Ovary (tissue), 7 donors: ENCODE measurements at regions not wholly inside any gene's neighbourhood (a gene's known extent, or its start where the extent isn't known, plus 50 kb on each side); places are given as distances from the start of the nearest gene placed in this dataset.

Experiments
- DNase-seq, 5 donors: peaks; one replicate each; pipeline ENCODE4 v3.0.0-alpha.2; 2019 to 2020
- H3K27ac ChIP-seq, 2 donors: fragments of 200-600 bp; one replicate each; pipeline versions ENCODE4 v1.5.1 to v1.8.0; 2019 to 2022
- H3K27me3 ChIP-seq: fragments of 200-600 bp; one replicate; pipeline ENCODE4 v1.8.0; 2022
- H3K36me3 ChIP-seq: fragments of 200-600 bp; sonication (generic); one replicate; pipeline ENCODE4 v1.5.1; 2019
- H3K4me1 ChIP-seq: one replicate; pipeline ENCODE4 v1.8.1; 2013; ENCODE audit warnings: mild to moderate bottlenecking, moderate library complexity; ENCODE audit not compliant: insufficient read depth
- H3K4me3 ChIP-seq: fragments of 200-600 bp; sonication (generic); one replicate; pipeline ENCODE4 v1.5.1; 2017
- H3K9me3 ChIP-seq, 2 donors: fragments of 200-600 bp in 1 of 2; sonication (generic) in 1 of 2; one replicate each; pipeline versions ENCODE4 v1.5.1 to v1.8.1; 2013 to 2019; ENCODE audit warnings: mild to moderate bottlenecking in 1 of 2, moderate library complexity in 1 of 2
- EP300 ChIP-seq: sonication (generic); formaldehyde crosslinking; IDR thresholded peaks from one replicate; pipeline ENCODE4 v1.6.1; 2017; ENCODE audit warnings: antibody characterized with exemption
- POLR2A ChIP-seq: fragments of 450-650 bp; IDR thresholded peaks from one replicate; pipeline ENCODE4 v1.6.1; 2017; ENCODE audit warnings: antibody characterized with exemption, mild to moderate bottlenecking, moderate library complexity
- WGBS, 3 donors: extraction: QIAGEN DNeasy Blood & Tissue Kit in 1 of 3; methylation state at CpG; one replicate each; pipeline versions ENCODE4 v1.1.5 to v1.1.7; 2013 to 2017; 5-methylcytosine and 5-hydroxymethylcytosine counted together
- intact Hi-C, 4 donors: fragments of 100-400 bp; cut with DNase I; formaldehyde crosslinking; loops; one replicate each; pipeline versions ENCODE4 v1.11.0 to v1.15.1; 2022 to 2023
- TF ChIP-seq, protein P1 (sequence below), 3 donors: fragments of 450-650 bp in 2 of 3; fragments of 200-600 bp in 1 of 3; IDR thresholded peaks; one replicate each; pipeline versions ENCODE4 v1.5.1 to v1.8.0; 2016 to 2022; ENCODE audit warnings: antibody characterized with exemption in 3 of 3, mild to moderate bottlenecking in 1 of 3
- donor health status: DM: no; HTN: no; CAD: no; lungs with moderate emphysema.
- donor health status: DM: no; HTN: no; CAD: no.
- donor health status: Bipolar disorder and iron deficiency.
- donor health status: DM: no; HTN: no; CAD: no.
- donor health status: DM: yes; HTN: yes; CAD: no.

DNA sequence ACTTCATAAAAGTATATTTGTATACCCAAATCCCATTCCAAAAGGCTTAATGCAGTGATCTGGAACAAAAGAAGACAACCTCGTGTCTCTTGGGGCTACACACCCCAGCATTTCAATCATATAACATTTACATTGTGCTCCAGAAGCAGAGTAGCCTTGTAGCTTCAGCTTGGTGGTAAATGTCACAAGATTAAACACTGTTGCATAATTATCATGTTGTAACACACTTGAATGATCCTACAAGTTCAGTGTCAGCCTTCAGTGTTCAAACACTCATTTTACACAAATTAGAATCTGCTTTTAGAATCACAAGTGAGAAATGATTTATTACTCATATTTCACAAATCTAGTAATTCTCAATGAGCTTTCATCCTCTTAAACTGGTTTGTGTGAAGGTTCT, 122.6 kb downstream of the CNTN3 start:
- intact Hi-C loops, result no loop called here
- TF ChIP-seq POLR2A (no peak), EP300 (no peak)
- TF ChIP-seq, protein P1, sequence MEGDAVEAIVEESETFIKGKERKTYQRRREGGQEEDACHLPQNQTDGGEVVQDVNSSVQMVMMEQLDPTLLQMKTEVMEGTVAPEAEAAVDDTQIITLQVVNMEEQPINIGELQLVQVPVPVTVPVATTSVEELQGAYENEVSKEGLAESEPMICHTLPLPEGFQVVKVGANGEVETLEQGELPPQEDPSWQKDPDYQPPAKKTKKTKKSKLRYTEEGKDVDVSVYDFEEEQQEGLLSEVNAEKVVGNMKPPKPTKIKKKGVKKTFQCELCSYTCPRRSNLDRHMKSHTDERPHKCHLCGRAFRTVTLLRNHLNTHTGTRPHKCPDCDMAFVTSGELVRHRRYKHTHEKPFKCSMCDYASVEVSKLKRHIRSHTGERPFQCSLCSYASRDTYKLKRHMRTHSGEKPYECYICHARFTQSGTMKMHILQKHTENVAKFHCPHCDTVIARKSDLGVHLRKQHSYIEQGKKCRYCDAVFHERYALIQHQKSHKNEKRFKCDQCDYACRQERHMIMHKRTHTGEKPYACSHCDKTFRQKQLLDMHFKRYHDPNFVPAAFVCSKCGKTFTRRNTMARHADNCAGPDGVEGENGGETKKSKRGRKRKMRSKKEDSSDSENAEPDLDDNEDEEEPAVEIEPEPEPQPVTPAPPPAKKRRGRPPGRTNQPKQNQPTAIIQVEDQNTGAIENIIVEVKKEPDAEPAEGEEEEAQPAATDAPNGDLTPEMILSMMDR (IDR thresholded peaks at IDR 0.05), result no peak
- DNase-seq, result no peak
- Histone ChIP-seq H3K27ac (no peak overlapping the region), H3K4me3 (no peak overlapping the region), H3K27me3 (no peaks in the 10 kb centered on the region), H3K4me1 (no peaks in the 10 kb centered on the region), H3K9me3 (no peaks in the 10 kb centered on the region), H3K36me3 (no peaks in the 10 kb centered on the region)
- 67 to 80% (median 71%) methylated on average over 1 of the region's 1 CpG for WGBS, 3 donors

DNA sequence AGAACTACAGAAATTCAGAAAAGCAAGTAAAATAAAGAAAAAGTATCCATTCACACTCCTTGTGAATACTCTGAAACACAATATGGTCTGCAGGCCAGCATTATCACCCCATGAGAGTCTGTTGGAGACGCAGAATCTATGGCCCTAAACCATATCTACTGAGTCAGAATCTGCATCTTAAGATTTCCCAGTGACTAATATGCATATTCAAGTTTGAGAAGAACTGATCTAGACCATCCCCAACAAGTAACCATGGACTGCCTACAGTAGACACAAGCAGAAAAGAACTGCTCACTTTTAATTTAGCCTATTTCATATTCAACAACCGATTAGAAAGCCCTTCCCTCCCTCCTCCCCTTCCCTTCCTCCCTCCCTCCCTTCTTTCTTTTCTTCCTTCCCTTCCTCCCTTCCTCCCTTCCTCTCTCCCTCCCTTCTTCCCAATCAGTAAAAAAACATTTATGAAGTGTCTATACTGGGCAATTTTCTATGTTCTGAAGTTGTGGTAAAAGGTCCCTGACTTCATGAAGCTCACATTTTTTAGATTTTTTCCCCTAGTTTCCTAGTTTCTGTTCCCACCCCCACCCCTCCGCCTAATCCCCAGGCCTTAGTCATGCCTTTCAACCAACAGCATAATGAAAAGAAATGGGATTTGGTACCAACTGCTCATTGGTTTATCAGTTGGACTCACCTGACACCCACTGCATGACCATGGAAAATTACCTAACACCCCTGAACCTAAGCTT, 125.2 kb downstream of the CNTN3 start:
- Histone ChIP-seq H3K27me3 (no peaks in the 10 kb centered on the region), H3K4me3 (no peak overlapping the region), H3K36me3 (no peaks in the 10 kb centered on the region), H3K9me3 (no peaks in the 10 kb centered on the region), H3K27ac (no peak overlapping the region), H3K4me1 (no peaks in the 10 kb centered on the region)
- TF ChIP-seq POLR2A, result no peak
- TF ChIP-seq, protein P1 (IDR thresholded peaks at IDR 0.05), result no peak
- no peak for TF ChIP-seq EP300
- no peak for DNase-seq
- WGBS, 3 donors, result 45 to 79% (median 46%) methylated on average over 3 of the region's 3 CpGs
- intact Hi-C loops, result no loop called here

DNA sequence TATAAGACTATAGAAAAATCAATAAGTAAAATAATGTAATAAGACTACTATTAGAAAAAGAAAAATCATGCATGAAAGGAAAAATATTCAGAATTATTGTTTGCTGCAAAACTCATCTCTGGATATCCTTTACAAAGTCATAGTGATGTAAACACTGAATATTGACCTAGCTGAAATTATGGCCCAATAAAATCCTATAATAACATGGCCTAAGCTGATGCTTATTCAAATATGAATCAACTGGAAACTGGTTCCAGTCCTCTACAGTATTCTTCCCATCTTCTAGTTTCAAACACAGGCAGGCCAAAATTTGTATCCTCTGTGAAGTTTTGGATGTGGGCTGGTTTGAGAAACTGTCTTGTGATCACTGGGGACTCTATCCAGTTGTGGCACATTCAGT, 134.5 kb downstream of the CNTN3 start:
- Histone ChIP-seq H3K9me3 (no peaks in the 10 kb centered on the region), H3K27ac (no peak overlapping the region), H3K4me3 (no peak overlapping the region), H3K36me3 (no peaks in the 10 kb centered on the region), H3K4me1 (no peaks in the 10 kb centered on the region), H3K27me3 (no peaks in the 10 kb centered on the region)
- intact Hi-C loops, result no loop called here
- no peak for TF ChIP-seq POLR2A
- TF ChIP-seq, protein P1 (IDR thresholded peaks at IDR 0.05), result no peak
- TF ChIP-seq EP300, result no peak
- DNase-seq, result no peak

DNA sequence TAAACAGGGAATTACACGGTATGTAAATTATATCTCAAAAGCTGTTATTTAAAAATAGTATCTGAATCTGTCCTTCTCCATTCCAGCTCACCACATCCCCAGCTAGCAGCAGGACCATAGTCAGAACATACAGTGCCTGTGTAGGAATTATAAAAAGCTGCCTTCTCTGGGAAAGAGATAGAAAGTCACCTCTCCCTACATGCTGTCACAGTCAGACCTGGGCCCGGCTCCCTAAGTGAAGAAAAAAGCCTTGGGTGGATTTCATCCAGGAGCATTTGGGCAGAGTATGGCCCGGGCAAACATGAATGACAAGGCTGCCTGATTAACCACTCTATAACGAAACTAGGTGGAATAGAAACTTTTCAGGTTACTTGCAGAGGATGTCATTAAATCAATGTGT, 144.1 kb downstream of the CNTN3 start:
- Histone ChIP-seq H3K4me1 (no peaks in the 10 kb centered on the region), H3K9me3 (no peaks in the 10 kb centered on the region), H3K27me3 (no peaks in the 10 kb centered on the region), H3K4me3 (no peak overlapping the region), H3K36me3 (no peaks in the 10 kb centered on the region), H3K27ac (no peak overlapping the region)
- DNase-seq, result no peak
- TF ChIP-seq EP300 (no peak), POLR2A (no peak)
- TF ChIP-seq, protein P1 (IDR thresholded peaks at IDR 0.05), result no peak
- 75 to 91% (median 80%) methylated on average over 4 of the region's 4 CpGs for WGBS, 3 donors
- intact Hi-C loops, result no loop called here
